ENCODE measurements at regions not wholly inside any gene's neighbourhood (a gene's known extent, or its start where the extent isn't known, plus 50 kb on each side); places are given as distances from the start of the nearest gene placed in this dataset.

- H3K27ac ChIP-seq (ENCODE audit: insufficient read depth, low read length, poor library complexity, severe bottlenecking), result no peak overlapping the region
- no peaks in the 10 kb centered on the region for H3K36me3 ChIP-seq (ENCODE audit: control insufficient read depth, insufficient read depth, low read length)
- H3K4me1 ChIP-seq (ENCODE audit: control insufficient read depth, insufficient read depth, low read length, poor library complexity, severe bottlenecking), result no peaks in the 10 kb centered on the region
- H3K9me3 ChIP-seq (ENCODE audit: control insufficient read depth, low read length), result no peaks in the 10 kb centered on the region
- H3K27me3 ChIP-seq (replicated peaks; ENCODE audit: control insufficient read depth, insufficient read depth, low read length, poor library complexity, severe bottlenecking), result no peaks in the 10 kb centered on the region
- no peak overlapping the region for H3K4me3 ChIP-seq (ENCODE audit: insufficient read depth, low read depth, low read length, poor library complexity, severe bottlenecking)
- no peak for DNase-seq
Measured at GRCh38 chr4:114386637-114387233, 211.9 kb upstream of the UGT8 start.

- Histone ChIP-seq H3K4me1 (ENCODE audit: control insufficient read depth, insufficient read depth, low read length, poor library complexity, severe bottlenecking) (no peaks in the 10 kb centered on the region), H3K4me3 (ENCODE audit: insufficient read depth, low read depth, low read length, poor library complexity, severe bottlenecking) (no peak overlapping the region), H3K9me3 (ENCODE audit: control insufficient read depth, low read length) (no peaks in the 10 kb centered on the region), H3K27ac (ENCODE audit: insufficient read depth, low read length, poor library complexity, severe bottlenecking) (no peak overlapping the region), H3K36me3 (ENCODE audit: control insufficient read depth, insufficient read depth, low read length) (no peaks in the 10 kb centered on the region), H3K27me3 (replicated peaks; ENCODE audit: control insufficient read depth, insufficient read depth, low read length, poor library complexity, severe bottlenecking) (no peaks in the 10 kb centered on the region)
- DNase-seq, result no peak
Measured at GRCh38 chr4:114389070-114389685, 209.4 kb upstream of the UGT8 start.

- H3K9me3 ChIP-seq (ENCODE audit: control insufficient read depth, low read length), result no peaks in the 10 kb centered on the region
- no peaks in the 10 kb centered on the region for H3K4me1 ChIP-seq (ENCODE audit: control insufficient read depth, insufficient read depth, low read length, poor library complexity, severe bottlenecking)
- no peak overlapping the region for H3K27ac ChIP-seq (ENCODE audit: insufficient read depth, low read length, poor library complexity, severe bottlenecking)
- no peak overlapping the region for H3K4me3 ChIP-seq (ENCODE audit: insufficient read depth, low read depth, low read length, poor library complexity, severe bottlenecking)
- no peak for DNase-seq
- H3K36me3 ChIP-seq (ENCODE audit: control insufficient read depth, insufficient read depth, low read length), result no peaks in the 10 kb centered on the region
- no peaks in the 10 kb centered on the region for H3K27me3 ChIP-seq (replicated peaks; ENCODE audit: control insufficient read depth, insufficient read depth, low read length, poor library complexity, severe bottlenecking)
Measured at GRCh38 chr4:114393295-114394038, 205.1 kb upstream of the UGT8 start.

- Histone ChIP-seq H3K4me3 (ENCODE audit: insufficient read depth, low read depth, low read length, poor library complexity, severe bottlenecking) (no peak overlapping the region), H3K9me3 (ENCODE audit: control insufficient read depth, low read length) (no peaks in the 10 kb centered on the region), H3K36me3 (ENCODE audit: control insufficient read depth, insufficient read depth, low read length) (no peaks in the 10 kb centered on the region), H3K4me1 (ENCODE audit: control insufficient read depth, insufficient read depth, low read length, poor library complexity, severe bottlenecking) (no peaks in the 10 kb centered on the region), H3K27ac (ENCODE audit: insufficient read depth, low read length, poor library complexity, severe bottlenecking) (no peak overlapping the region), H3K27me3 (replicated peaks; ENCODE audit: control insufficient read depth, insufficient read depth, low read length, poor library complexity, severe bottlenecking) (no peaks in the 10 kb centered on the region)
- no peak for DNase-seq
Measured at GRCh38 chr4:114396808-114397207, 201.8 kb upstream of the UGT8 start.

GRCh38 chr4:114398410-114398809 is 200.2 kb upstream of the UGT8 start:
- Histone ChIP-seq H3K27ac (ENCODE audit: insufficient read depth, low read length, poor library complexity, severe bottlenecking) (no peak overlapping the region), H3K4me3 (ENCODE audit: insufficient read depth, low read depth, low read length, poor library complexity, severe bottlenecking) (no peak overlapping the region), H3K36me3 (ENCODE audit: control insufficient read depth, insufficient read depth, low read length) (no peaks in the 10 kb centered on the region), H3K4me1 (ENCODE audit: control insufficient read depth, insufficient read depth, low read length, poor library complexity, severe bottlenecking) (no peaks in the 10 kb centered on the region), H3K27me3 (replicated peaks; ENCODE audit: control insufficient read depth, insufficient read depth, low read length, poor library complexity, severe bottlenecking) (no peaks in the 10 kb centered on the region), H3K9me3 (ENCODE audit: control insufficient read depth, low read length) (no peaks in the 10 kb centered on the region)
- no peak for DNase-seq

- no peak for DNase-seq
- H3K4me3 ChIP-seq (ENCODE audit: insufficient read depth, low read depth, low read length, poor library complexity, severe bottlenecking), result no peak overlapping the region
- no peaks in the 10 kb centered on the region for H3K36me3 ChIP-seq (ENCODE audit: control insufficient read depth, insufficient read depth, low read length)
- no peaks in the 10 kb centered on the region for H3K9me3 ChIP-seq (ENCODE audit: control insufficient read depth, low read length)
- H3K4me1 ChIP-seq (ENCODE audit: control insufficient read depth, insufficient read depth, low read length, poor library complexity, severe bottlenecking), result no peaks in the 10 kb centered on the region
- no peak overlapping the region for H3K27ac ChIP-seq (ENCODE audit: insufficient read depth, low read length, poor library complexity, severe bottlenecking)
- H3K27me3 ChIP-seq (replicated peaks; ENCODE audit: control insufficient read depth, insufficient read depth, low read length, poor library complexity, severe bottlenecking), result no peaks in the 10 kb centered on the region
Measured at GRCh38 chr4:114399105-114399504, 199.5 kb upstream of the UGT8 start.

- no peak overlapping the region for H3K4me3 ChIP-seq (ENCODE audit: insufficient read depth, low read depth, low read length, poor library complexity, severe bottlenecking)
- no peak overlapping the region for H3K27ac ChIP-seq (ENCODE audit: insufficient read depth, low read length, poor library complexity, severe bottlenecking)
- no peaks in the 10 kb centered on the region for H3K4me1 ChIP-seq (ENCODE audit: control insufficient read depth, insufficient read depth, low read length, poor library complexity, severe bottlenecking)
- no peaks in the 10 kb centered on the region for H3K9me3 ChIP-seq (ENCODE audit: control insufficient read depth, low read length)
- H3K27me3 ChIP-seq (replicated peaks; ENCODE audit: control insufficient read depth, insufficient read depth, low read length, poor library complexity, severe bottlenecking), result no peaks in the 10 kb centered on the region
- no peaks in the 10 kb centered on the region for H3K36me3 ChIP-seq (ENCODE audit: control insufficient read depth, insufficient read depth, low read length)
- no peak for DNase-seq
Measured at GRCh38 chr4:114400531-114400930, 198.1 kb upstream of the UGT8 start.

GRCh38 chr4:114401483-114401882 is 197.1 kb upstream of the UGT8 start:
- DNase-seq, result no peak
- H3K27me3 ChIP-seq (replicated peaks; ENCODE audit: control insufficient read depth, insufficient read depth, low read length, poor library complexity, severe bottlenecking), result no peaks in the 10 kb centered on the region
- H3K36me3 ChIP-seq (ENCODE audit: control insufficient read depth, insufficient read depth, low read length), result no peaks in the 10 kb centered on the region
- no peaks in the 10 kb centered on the region for H3K4me1 ChIP-seq (ENCODE audit: control insufficient read depth, insufficient read depth, low read length, poor library complexity, severe bottlenecking)
- no peak overlapping the region for H3K27ac ChIP-seq (ENCODE audit: insufficient read depth, low read length, poor library complexity, severe bottlenecking)
- H3K9me3 ChIP-seq (ENCODE audit: control insufficient read depth, low read length), result no peaks in the 10 kb centered on the region
- H3K4me3 ChIP-seq (ENCODE audit: insufficient read depth, low read depth, low read length, poor library complexity, severe bottlenecking), result no peak overlapping the region

- Histone ChIP-seq H3K4me3 (ENCODE audit: insufficient read depth, low read depth, low read length, poor library complexity, severe bottlenecking) (no peak overlapping the region), H3K9me3 (ENCODE audit: control insufficient read depth, low read length) (no peaks in the 10 kb centered on the region), H3K36me3 (ENCODE audit: control insufficient read depth, insufficient read depth, low read length) (no peaks in the 10 kb centered on the region), H3K27ac (ENCODE audit: insufficient read depth, low read length, poor library complexity, severe bottlenecking) (no peak overlapping the region), H3K27me3 (replicated peaks; ENCODE audit: control insufficient read depth, insufficient read depth, low read length, poor library complexity, severe bottlenecking) (no peaks in the 10 kb centered on the region), H3K4me1 (ENCODE audit: control insufficient read depth, insufficient read depth, low read length, poor library complexity, severe bottlenecking) (no peaks in the 10 kb centered on the region)
- no peak for DNase-seq
Measured at GRCh38 chr4:114417214-114417613, 181.4 kb upstream of the UGT8 start.

GRCh38 chr4:114420069-114420468 is 178.5 kb upstream of the UGT8 start:
- Histone ChIP-seq H3K4me1 (ENCODE audit: control insufficient read depth, insufficient read depth, low read length, poor library complexity, severe bottlenecking) (no peaks in the 10 kb centered on the region), H3K4me3 (ENCODE audit: insufficient read depth, low read depth, low read length, poor library complexity, severe bottlenecking) (no peak overlapping the region), H3K27me3 (replicated peaks; ENCODE audit: control insufficient read depth, insufficient read depth, low read length, poor library complexity, severe bottlenecking) (no peaks in the 10 kb centered on the region), H3K9me3 (ENCODE audit: control insufficient read depth, low read length) (no peaks in the 10 kb centered on the region), H3K27ac (ENCODE audit: insufficient read depth, low read length, poor library complexity, severe bottlenecking) (no peak overlapping the region), H3K36me3 (ENCODE audit: control insufficient read depth, insufficient read depth, low read length) (no peaks in the 10 kb centered on the region)
- DNase-seq, result no peak
